ENCODE measurements at regions not wholly inside any gene's neighbourhood (a gene's known extent, or its start where the extent isn't known, plus 50 kb on each side); places are given as distances from the start of the nearest gene placed in this dataset.

GRCh38 chr11:81749245-81749644 lies 984.4 kb downstream of the FAM181B start:
- DNase-seq (ENCODE audit: low read depth), result no peak

GRCh38 chr11:81744336-81745116 lies 989.1 kb downstream of the FAM181B start:
- DNase-seq (ENCODE audit: low read depth), result no peak

GRCh38 chr11:81725701-81726100 lies 1008.0 kb downstream of the FAM181B start:
- no peak for DNase-seq (ENCODE audit: low read depth)

GRCh38 chr11:81717695-81718094 lies 1016.0 kb downstream of the FAM181B start:
- DNase-seq (ENCODE audit: low read depth), result no peak

- DNase-seq (ENCODE audit: low read depth), result no peak
Observed at GRCh38 chr11:81707881-81708280, 1025.8 kb downstream of the FAM181B start.

GRCh38 chr11:81705283-81705682 lies 1028.4 kb downstream of the FAM181B start:
- DNase-seq (ENCODE audit: low read depth), result no peak

GRCh38 chr11:81700076-81700475 lies 1033.6 kb downstream of the FAM181B start:
- DNase-seq (ENCODE audit: low read depth), result no peak

GRCh38 chr11:81687057-81687456 lies 1046.6 kb downstream of the FAM181B start:
- DNase-seq (ENCODE audit: low read depth), result no peak

- DNase-seq (ENCODE audit: low read depth), result no peak
Observed at GRCh38 chr11:81674211-81674610, 1059.5 kb downstream of the FAM181B start.

GRCh38 chr11:81673001-81673400 lies 1060.7 kb downstream of the FAM181B start:
- DNase-seq (ENCODE audit: low read depth), result no peak

- DNase-seq (ENCODE audit: low read depth), result no peak
Observed at GRCh38 chr11:81669935-81670543, 1063.6 kb downstream of the FAM181B start.

GRCh38 chr11:81658722-81659121 lies 1074.9 kb downstream of the FAM181B start:
- DNase-seq (ENCODE audit: low read depth), result no peak

GRCh38 chr11:81655351-81655750 lies 1078.3 kb downstream of the FAM181B start:
- DNase-seq (ENCODE audit: low read depth), result no peak

GRCh38 chr11:81647374-81647773 lies 1086.3 kb downstream of the FAM181B start:
- no peak for DNase-seq (ENCODE audit: low read depth)

GRCh38 chr11:81644239-81644840 lies 1089.3 kb downstream of the FAM181B start:
- DNase-seq (ENCODE audit: low read depth), result no peak

- DNase-seq (ENCODE audit: low read depth), result no peak
Observed at GRCh38 chr11:81634483-81634882, 1099.2 kb downstream of the FAM181B start.

- DNase-seq (ENCODE audit: low read depth), result no peak
Observed at GRCh38 chr11:81602508-81602907, 1131.2 kb downstream of the FAM181B start.

- no peak for DNase-seq (ENCODE audit: low read depth)
Observed at GRCh38 chr11:81596704-81597103, 1137.0 kb downstream of the FAM181B start.

GRCh38 chr11:81585390-81585933 lies 1148.2 kb downstream of the FAM181B start:
- DNase-seq (ENCODE audit: low read depth), result no peak

- DNase-seq (ENCODE audit: low read depth), result no peak
Observed at GRCh38 chr11:81579339-81579738, 1154.3 kb downstream of the FAM181B start.

GRCh38 chr11:81578571-81578970 lies 1155.1 kb downstream of the FAM181B start:
- no peak for DNase-seq (ENCODE audit: low read depth)

- DNase-seq (ENCODE audit: low read depth), result no peak
Observed at GRCh38 chr11:81574301-81574700, 1159.4 kb downstream of the FAM181B start.

GRCh38 chr11:81573367-81573766 lies 1160.3 kb downstream of the FAM181B start:
- no peak for DNase-seq (ENCODE audit: low read depth)
